H1 (cell line): ENCODE measurements at regions not wholly inside any gene's neighbourhood (a gene's known extent, or its start where the extent isn't known, plus 50 kb on each side); places are given as distances from the start of the nearest gene placed in this dataset.

ENCODE experiments used
- CTCF ChIA-PET: fragments of 300-600 bp; sonication (Branson Sonifier 250); formaldehyde crosslinking; loops from one replicate; lab custom pipeline; 2021; ENCODE audit not compliant: partially characterized antibody; lab: Charles Lee
- POLR2A ChIA-PET: fragments of 300-600 bp; sonication (Branson Sonifier 250); formaldehyde crosslinking; loops from one replicate; lab custom pipeline; 2021; ENCODE audit warnings: inconsistent platforms; ENCODE audit not compliant: partially characterized antibody; lab: Charles Lee
- DNase-seq, 2 experiments: peaks; one replicate each; pipeline versions ENCODE4 v3.0.0 to v3.0.0-alpha.2; 2010 to 2022; ENCODE audit warnings: low spot score in 2 of 2, low read depth in 1 of 2, mixed read lengths in 1 of 2
- FAIRE-seq: peaks from 2 replicates; lab custom pipeline; 2011; peaks lifted over from hg19 to GRCh38; lab: Jason Lieb, UNC
- H2AFZ ChIP-seq: 2 replicates; pipeline ENCODE4 v1.8.1; 2012; ENCODE audit warnings: low read length, inconsistent platforms
- H2AK5ac ChIP-seq: 2 replicates; pipeline ENCODE4 v1.6.1; 2013; ENCODE audit warnings: low read depth, low read length
- H2BK120ac ChIP-seq: replicated peaks from 2 replicates; pipeline ENCODE3; 2013; ENCODE audit warnings: low read depth, low read length, inconsistent platforms
- H2BK12ac ChIP-seq: 2 replicates; pipeline ENCODE4 v1.6.1; 2013; ENCODE audit warnings: low read depth, low read length
- H2BK15ac ChIP-seq: 2 replicates; pipeline ENCODE4 v1.6.1; 2013; ENCODE audit warnings: low read length
- H2BK20ac ChIP-seq: 2 replicates; pipeline ENCODE4 v1.6.1; 2013; ENCODE audit warnings: low read length
- H2BK5ac ChIP-seq: 2 replicates; pipeline ENCODE4 v1.6.1; 2013; ENCODE audit warnings: low read depth, low read length
- H3K14ac ChIP-seq: 2 replicates; pipeline ENCODE4 v1.6.1; 2013; ENCODE audit warnings: inconsistent platforms; ENCODE audit not compliant: insufficient read length
- H3K18ac ChIP-seq: 2 replicates; pipeline ENCODE4 v1.6.1; 2013; ENCODE audit warnings: low read length; ENCODE audit errors: extremely low read depth
- H3K23ac ChIP-seq: 2 replicates; pipeline ENCODE4 v1.6.1; 2013; ENCODE audit warnings: inconsistent platforms; ENCODE audit not compliant: insufficient read length
- H3K23me2 ChIP-seq: 2 replicates; pipeline ENCODE4 v1.6.1; 2013; ENCODE audit warnings: low read depth, low read length
- H3K27ac ChIP-seq: 2 replicates; pipeline ENCODE4 v1.6.1; 2011; ENCODE audit warnings: low read depth, low read length, inconsistent platforms
- H3K27me3 ChIP-seq, 4 experiments: replicated peaks in 1 of 4; 1 replicate in 1 of 4; 2 replicates in 3 of 4; pipeline versions ENCODE4 v1.6.1 to v1.8.1; 2011 to 2013; ENCODE audit warnings: low read length in 3 of 4, mild to moderate bottlenecking in 3 of 4, inconsistent platforms in 2 of 4, mixed read lengths in 2 of 4, moderate library complexity in 1 of 4; ENCODE audit not compliant: control insufficient read depth in 3 of 4, insufficient read depth in 3 of 4; ENCODE audit errors: extremely low read depth in 1 of 4
- H3K36me3 ChIP-seq, 4 experiments: 2 replicates each; pipeline versions ENCODE4 v1.6.1 to v1.8.1; 2011 to 2013; ENCODE audit warnings: mild to moderate bottlenecking in 4 of 4, low read length in 3 of 4, moderate library complexity in 2 of 4, control low read depth in 1 of 4, inconsistent platforms in 1 of 4; ENCODE audit not compliant: insufficient read depth in 4 of 4, control insufficient read depth in 2 of 4
- H3K4ac ChIP-seq: replicated peaks from 2 replicates; pipeline ENCODE3; 2013; ENCODE audit warnings: low read length, low read depth, mixed read lengths, inconsistent platforms; ENCODE audit not compliant: insufficient read length
- H3K4me1 ChIP-seq, 4 experiments: replicated peaks in 1 of 4; 1 replicate in 1 of 4; 2 replicates in 3 of 4; pipeline versions ENCODE4 v1.6.1 to v1.8.1; 2011 to 2013; ENCODE audit warnings: low read length in 3 of 4, inconsistent platforms in 2 of 4, mixed read lengths in 1 of 4; ENCODE audit not compliant: insufficient read depth in 4 of 4, control insufficient read depth in 3 of 4
- H3K4me2 ChIP-seq, 2 experiments: 2 replicates each; pipeline versions ENCODE4 v1.6.1 to v1.8.1; 2011 to 2013; ENCODE audit warnings: low read depth in 2 of 2, low read length in 2 of 2, control low read depth in 1 of 2, inconsistent platforms in 1 of 2, mild to moderate bottlenecking in 1 of 2; ENCODE audit not compliant: insufficient read depth in 1 of 2
- H3K4me3 ChIP-seq, 4 experiments: fragments of 200-600, 300-600 bp in 1 of 4; sonication (generic), shearing (Covaris generic), sonication (Bioruptor Twin) in 1 of 4; 2 replicates each; pipeline versions ENCODE4 v1.5.1 to v1.8.1; 2011 to 2016; ENCODE audit warnings: low read length in 4 of 4, low read depth in 3 of 4, control low read depth in 2 of 4, inconsistent platforms in 2 of 4, mild to moderate bottlenecking in 2 of 4, mixed read lengths in 1 of 4, moderate library complexity in 1 of 4; ENCODE audit not compliant: insufficient read depth in 2 of 4; ENCODE audit errors: extremely low read depth in 1 of 4
- H3K56ac ChIP-seq: replicated peaks from 2 replicates; pipeline ENCODE3; 2013; ENCODE audit warnings: low read depth, mild to moderate bottlenecking, mixed read lengths, low read length, inconsistent platforms; ENCODE audit not compliant: insufficient read length
- H3K79me1 ChIP-seq: 2 replicates; pipeline ENCODE4 v1.6.1; 2013; ENCODE audit warnings: low read depth, low read length, control low read depth
- H3K79me2 ChIP-seq, 2 experiments: 2 replicates each; pipeline versions ENCODE4 v1.6.1 to v1.8.1; 2012 to 2013; ENCODE audit warnings: low read length in 2 of 2, mild to moderate bottlenecking in 2 of 2, inconsistent platforms in 1 of 2; ENCODE audit not compliant: insufficient read depth in 2 of 2, control insufficient read depth in 1 of 2
- H3K9ac ChIP-seq, 4 experiments: replicated peaks in 1 of 4; 1 replicate in 1 of 4; 2 replicates in 3 of 4; pipeline versions ENCODE4 v1.6.1 to v1.8.1; 2011 to 2013; ENCODE audit warnings: low read depth in 3 of 4, low read length in 3 of 4, control low read depth in 2 of 4, mild to moderate bottlenecking in 2 of 4, moderate library complexity in 2 of 4, inconsistent platforms in 1 of 4; ENCODE audit errors: extremely low read depth in 1 of 4
- H3K9me3 ChIP-seq, 2 experiments: 2 replicates each; pipeline versions ENCODE4 v1.6.1 to v1.8.1; 2012 to 2013; ENCODE audit warnings: mild to moderate bottlenecking in 2 of 2, moderate library complexity in 2 of 2, control low read depth in 1 of 2, inconsistent platforms in 1 of 2, low read depth in 1 of 2, low read length in 1 of 2, mixed read lengths in 1 of 2; ENCODE audit not compliant: insufficient read depth in 2 of 2
- H4K20me1 ChIP-seq, 2 experiments: replicated peaks in 1 of 2; 2 replicates each; pipeline versions ENCODE3 to v1.8.1; 2011 to 2013; ENCODE audit warnings: inconsistent platforms in 2 of 2, low read length in 2 of 2, mild to moderate bottlenecking in 1 of 2; ENCODE audit not compliant: insufficient read depth in 2 of 2, control insufficient read depth in 1 of 2
- H4K5ac ChIP-seq: 2 replicates; pipeline ENCODE4 v1.6.1; 2013; ENCODE audit warnings: low read length, low read depth, mixed read lengths, inconsistent platforms; ENCODE audit not compliant: insufficient read length
- H4K8ac ChIP-seq: 2 replicates; pipeline ENCODE4 v1.8.0; 2013; ENCODE audit warnings: mild to moderate bottlenecking, moderate library complexity, low read length, inconsistent platforms; ENCODE audit not compliant: insufficient read depth; ENCODE audit errors: extremely low read depth
- H4K91ac ChIP-seq: replicated peaks from 2 replicates; pipeline ENCODE3; 2013; ENCODE audit warnings: low read length, mixed read lengths, inconsistent platforms; ENCODE audit not compliant: insufficient read length
- BRCA1 ChIP-seq: IDR thresholded peaks from 2 replicates; pipeline ENCODE4 v1.6.1; 2012; ENCODE audit warnings: low read depth, low read length, improper control_type of control experiment
- HDAC2 ChIP-seq, 2 experiments: fragments of 300-600 bp in 1 of 2; sonication (generic) in 1 of 2; IDR thresholded peaks; 2 replicates each; pipeline ENCODE4 v1.6.1; 2011 to 2012; ENCODE audit warnings: low read depth in 2 of 2, low read length in 2 of 2, mild to moderate bottlenecking in 2 of 2, moderate library complexity in 2 of 2, borderline replicate concordance in 1 of 2, inconsistent platforms in 1 of 2
- RFX5 ChIP-seq: IDR thresholded peaks from 2 replicates; pipeline ENCODE4 v1.6.1; 2011; ENCODE audit warnings: low read depth, low read length, improper control_type of control experiment, borderline replicate concordance
- TEAD4 ChIP-seq: IDR thresholded peaks from 2 replicates; pipeline ENCODE4 v1.6.1; 2012; ENCODE audit warnings: low read depth, low read length, inconsistent platforms, mixed read lengths
- WGBS, 2 experiments: shearing (Covaris generic) in 1 of 2; methylation state at CpG; one replicate each; pipeline versions ENCODE4 v1.1.6 to v1.1.7; 2013 to 2015; ENCODE audit warnings: low lambda C conversion rate in 2 of 2, mixed read lengths in 2 of 2, inconsistent platforms in 1 of 2, low coverage in 1 of 2, missing lambda C conversion rate in 1 of 2; ENCODE audit not compliant: insufficient replicate concordance in 2 of 2, insufficient coverage in 1 of 2, insufficient read length in 1 of 2; ENCODE audit errors: extremely low coverage in 1 of 2, missing lambda C conversion rate in 1 of 2; 5-methylcytosine and 5-hydroxymethylcytosine counted together
- TF ChIP-seq, protein P1 (sequence below): IDR thresholded peaks from 2 replicates; pipeline ENCODE4 v1.6.1; 2011; ENCODE audit warnings: low read depth, mild to moderate bottlenecking, low read length; ENCODE audit not compliant: insufficient read depth
- TF ChIP-seq, protein P2 (sequence below), 3 experiments: IDR thresholded peaks; 1 replicate in 2 of 3; 2 replicates in 1 of 3; pipeline versions ENCODE4 v1.5.1 to v1.6.1; 2011; ENCODE audit warnings: low read length in 3 of 3, mild to moderate bottlenecking in 3 of 3, inconsistent platforms in 2 of 3, low read depth in 1 of 3, moderate library complexity in 1 of 3; ENCODE audit not compliant: insufficient read depth in 1 of 3; ENCODE audit errors: control extremely low read depth in 1 of 3
- TF ChIP-seq, protein P3 (sequence below): IDR thresholded peaks from 2 replicates; pipeline ENCODE4 v1.6.1; 2012; ENCODE audit warnings: inconsistent platforms

DNA sequence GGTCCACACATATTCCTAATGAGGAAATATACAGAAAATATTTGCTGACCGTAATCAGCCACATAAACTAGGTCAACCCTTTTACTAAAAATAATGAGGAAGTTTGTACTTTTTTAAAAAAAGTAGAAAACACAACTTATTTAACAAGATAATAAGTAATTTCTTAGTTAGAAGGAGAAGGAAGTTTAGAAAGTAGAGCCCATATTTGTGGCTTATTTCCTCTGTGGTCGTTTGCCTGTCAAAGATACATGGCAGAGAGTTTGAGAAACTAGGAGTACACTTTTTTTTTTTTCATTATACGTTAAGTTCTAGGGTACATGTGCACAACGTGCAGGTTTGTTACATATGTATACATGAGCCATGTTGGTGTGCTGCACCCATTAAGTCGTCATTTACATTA is 1205.2 kb upstream of the MIR17HG start:
- no peak overlapping the region for H3K4me3 ChIP-seq
- ChIA-PET CTCF (no interaction called here), POLR2A (no interaction called here)
- no peak overlapping the region for H3K4ac ChIP-seq
- no peak overlapping the region for H4K5ac ChIP-seq
- H3K56ac ChIP-seq: no peak overlapping the region
- H4K20me1 ChIP-seq: no peaks in the 10 kb centered on the region
- no peak overlapping the region for H2BK20ac ChIP-seq
- no peaks in the 10 kb centered on the region for H3K4me1 ChIP-seq
- no peak overlapping the region for H2AK5ac ChIP-seq
- no peaks in the 10 kb centered on the region for H3K79me2 ChIP-seq
- H2BK15ac ChIP-seq: no peak overlapping the region
- no peak overlapping the region for H4K8ac ChIP-seq
- H3K27me3 ChIP-seq: no peaks in the 10 kb centered on the region
- no peaks in the 10 kb centered on the region for H3K36me3 ChIP-seq
- FAIRE-seq (no peak), DNase-seq (no peak)
- H2AFZ ChIP-seq: no peak overlapping the region
- 91% methylated on average over 5 of the region's 5 CpGs; no CpG with 5 or more reads in 1 of the 2 experiments for WGBS, 2 experiments
- H4K91ac ChIP-seq: no peak overlapping the region
- no peak overlapping the region for H2BK120ac ChIP-seq
- H3K4me2 ChIP-seq: no peak overlapping the region
- no peak overlapping the region for H3K9ac ChIP-seq
- H3K23ac ChIP-seq: no peak overlapping the region
- H2BK5ac ChIP-seq: no peak overlapping the region
- H3K23me2 ChIP-seq: no peaks in the 10 kb centered on the region
- no peak overlapping the region for H3K14ac ChIP-seq
- no peaks in the 10 kb centered on the region for H3K9me3 ChIP-seq
- H3K79me1 ChIP-seq: no peaks in the 10 kb centered on the region
- no peak overlapping the region for H2BK12ac ChIP-seq
- no peak overlapping the region for H3K18ac ChIP-seq
- no peak overlapping the region for H3K27ac ChIP-seq
- TF ChIP-seq, protein P1, sequence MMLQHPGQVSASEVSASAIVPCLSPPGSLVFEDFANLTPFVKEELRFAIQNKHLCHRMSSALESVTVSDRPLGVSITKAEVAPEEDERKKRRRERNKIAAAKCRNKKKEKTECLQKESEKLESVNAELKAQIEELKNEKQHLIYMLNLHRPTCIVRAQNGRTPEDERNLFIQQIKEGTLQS: no peak
- no peak for TF ChIP-seq HDAC2 (IDR thresholded peaks at IDR 0.05; ENCODE audit: borderline replicate concordance in 1 of 2, low read depth in 2 of 2, low read length in 2 of 2)
- no peak for TF ChIP-seq RFX5
- TF ChIP-seq, protein P2, sequence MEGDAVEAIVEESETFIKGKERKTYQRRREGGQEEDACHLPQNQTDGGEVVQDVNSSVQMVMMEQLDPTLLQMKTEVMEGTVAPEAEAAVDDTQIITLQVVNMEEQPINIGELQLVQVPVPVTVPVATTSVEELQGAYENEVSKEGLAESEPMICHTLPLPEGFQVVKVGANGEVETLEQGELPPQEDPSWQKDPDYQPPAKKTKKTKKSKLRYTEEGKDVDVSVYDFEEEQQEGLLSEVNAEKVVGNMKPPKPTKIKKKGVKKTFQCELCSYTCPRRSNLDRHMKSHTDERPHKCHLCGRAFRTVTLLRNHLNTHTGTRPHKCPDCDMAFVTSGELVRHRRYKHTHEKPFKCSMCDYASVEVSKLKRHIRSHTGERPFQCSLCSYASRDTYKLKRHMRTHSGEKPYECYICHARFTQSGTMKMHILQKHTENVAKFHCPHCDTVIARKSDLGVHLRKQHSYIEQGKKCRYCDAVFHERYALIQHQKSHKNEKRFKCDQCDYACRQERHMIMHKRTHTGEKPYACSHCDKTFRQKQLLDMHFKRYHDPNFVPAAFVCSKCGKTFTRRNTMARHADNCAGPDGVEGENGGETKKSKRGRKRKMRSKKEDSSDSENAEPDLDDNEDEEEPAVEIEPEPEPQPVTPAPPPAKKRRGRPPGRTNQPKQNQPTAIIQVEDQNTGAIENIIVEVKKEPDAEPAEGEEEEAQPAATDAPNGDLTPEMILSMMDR (IDR thresholded peaks at IDR 0.05; ENCODE audit: control extremely low read depth in 1 of 3, insufficient read depth in 1 of 3, low read depth in 1 of 3, low read length in 3 of 3): no peak
- TF ChIP-seq TEAD4: no peak
- no peak for TF ChIP-seq BRCA1
- TF ChIP-seq, protein P3, sequence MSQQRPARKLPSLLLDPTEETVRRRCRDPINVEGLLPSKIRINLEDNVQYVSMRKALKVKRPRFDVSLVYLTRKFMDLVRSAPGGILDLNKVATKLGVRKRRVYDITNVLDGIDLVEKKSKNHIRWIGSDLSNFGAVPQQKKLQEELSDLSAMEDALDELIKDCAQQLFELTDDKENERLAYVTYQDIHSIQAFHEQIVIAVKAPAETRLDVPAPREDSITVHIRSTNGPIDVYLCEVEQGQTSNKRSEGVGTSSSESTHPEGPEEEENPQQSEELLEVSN: no peak
